ENCODE measurements at regions not wholly inside any gene's neighbourhood (a gene's known extent, or its start where the extent isn't known, plus 50 kb on each side); places are given as distances from the start of the nearest gene placed in this dataset.

DNA sequence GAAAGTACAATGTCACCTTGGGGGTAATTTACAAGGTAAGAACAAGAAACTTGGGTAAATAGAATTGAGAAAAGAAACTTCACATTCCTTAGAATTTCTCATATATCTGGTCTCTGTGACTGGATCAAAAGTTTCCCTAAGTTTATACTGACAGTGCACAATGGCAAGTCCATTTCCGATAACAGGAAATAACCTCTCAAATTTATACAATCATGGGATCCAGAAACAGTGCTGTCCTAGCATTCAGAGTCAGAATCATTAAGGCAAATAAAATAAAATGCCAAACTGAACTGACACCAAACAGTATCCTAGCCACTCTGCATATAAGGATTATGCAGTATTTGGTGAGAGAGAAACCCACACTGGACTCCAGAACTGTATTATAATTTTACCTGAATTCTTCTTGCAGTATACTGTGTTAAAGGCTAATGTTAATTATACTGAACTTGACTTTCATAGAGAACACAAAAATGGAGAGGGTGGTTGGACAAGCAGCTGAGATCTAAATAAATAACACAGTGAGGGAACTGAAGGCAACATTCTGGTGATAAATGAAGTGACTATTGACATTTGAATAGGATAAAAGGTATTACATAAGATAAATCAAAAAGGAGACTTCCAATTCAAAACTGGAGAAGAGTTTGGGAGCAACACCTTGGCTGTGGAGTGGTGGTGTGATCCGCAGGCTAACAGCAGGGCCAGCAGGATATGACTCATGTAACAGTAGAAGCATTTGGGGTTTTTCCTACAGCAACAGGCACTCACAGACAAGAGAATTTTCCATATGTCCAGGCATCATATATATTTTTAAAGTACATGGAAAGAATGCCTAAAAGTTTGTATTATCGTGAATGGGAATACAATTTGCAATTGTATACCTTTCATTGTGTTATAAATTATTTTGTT is 932.5 kb upstream of the MIR17HG start (continued):
- TF ChIP-seq, protein P1, sequence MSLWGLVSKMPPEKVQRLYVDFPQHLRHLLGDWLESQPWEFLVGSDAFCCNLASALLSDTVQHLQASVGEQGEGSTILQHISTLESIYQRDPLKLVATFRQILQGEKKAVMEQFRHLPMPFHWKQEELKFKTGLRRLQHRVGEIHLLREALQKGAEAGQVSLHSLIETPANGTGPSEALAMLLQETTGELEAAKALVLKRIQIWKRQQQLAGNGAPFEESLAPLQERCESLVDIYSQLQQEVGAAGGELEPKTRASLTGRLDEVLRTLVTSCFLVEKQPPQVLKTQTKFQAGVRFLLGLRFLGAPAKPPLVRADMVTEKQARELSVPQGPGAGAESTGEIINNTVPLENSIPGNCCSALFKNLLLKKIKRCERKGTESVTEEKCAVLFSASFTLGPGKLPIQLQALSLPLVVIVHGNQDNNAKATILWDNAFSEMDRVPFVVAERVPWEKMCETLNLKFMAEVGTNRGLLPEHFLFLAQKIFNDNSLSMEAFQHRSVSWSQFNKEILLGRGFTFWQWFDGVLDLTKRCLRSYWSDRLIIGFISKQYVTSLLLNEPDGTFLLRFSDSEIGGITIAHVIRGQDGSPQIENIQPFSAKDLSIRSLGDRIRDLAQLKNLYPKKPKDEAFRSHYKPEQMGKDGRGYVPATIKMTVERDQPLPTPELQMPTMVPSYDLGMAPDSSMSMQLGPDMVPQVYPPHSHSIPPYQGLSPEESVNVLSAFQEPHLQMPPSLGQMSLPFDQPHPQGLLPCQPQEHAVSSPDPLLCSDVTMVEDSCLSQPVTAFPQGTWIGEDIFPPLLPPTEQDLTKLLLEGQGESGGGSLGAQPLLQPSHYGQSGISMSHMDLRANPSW (CRISPR knock-in tag; conservative IDR thresholded peaks at IDR 0.05; ENCODE audit: low read depth) = no peak
- TF ChIP-seq TCF7 (CRISPR knock-in tag; IDR thresholded peaks at IDR 0.05; ENCODE audit: low read depth) (no peak), NR2C2 (CRISPR knock-in tag; IDR thresholded peaks at IDR 0.05) (no peak), ELF4 (CRISPR knock-in tag; IDR thresholded peaks at IDR 0.05; ENCODE audit: low read depth) (no peak)
- TF ChIP-seq, protein P2, sequence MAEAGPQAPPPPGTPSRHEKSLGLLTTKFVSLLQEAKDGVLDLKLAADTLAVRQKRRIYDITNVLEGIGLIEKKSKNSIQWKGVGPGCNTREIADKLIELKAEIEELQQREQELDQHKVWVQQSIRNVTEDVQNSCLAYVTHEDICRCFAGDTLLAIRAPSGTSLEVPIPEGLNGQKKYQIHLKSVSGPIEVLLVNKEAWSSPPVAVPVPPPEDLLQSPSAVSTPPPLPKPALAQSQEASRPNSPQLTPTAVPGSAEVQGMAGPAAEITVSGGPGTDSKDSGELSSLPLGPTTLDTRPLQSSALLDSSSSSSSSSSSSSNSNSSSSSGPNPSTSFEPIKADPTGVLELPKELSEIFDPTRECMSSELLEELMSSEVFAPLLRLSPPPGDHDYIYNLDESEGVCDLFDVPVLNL (CRISPR knock-in tag; IDR thresholded peaks at IDR 0.05; ENCODE audit: borderline replicate concordance, low read depth) = no peak
- TF ChIP-seq, protein P3, sequence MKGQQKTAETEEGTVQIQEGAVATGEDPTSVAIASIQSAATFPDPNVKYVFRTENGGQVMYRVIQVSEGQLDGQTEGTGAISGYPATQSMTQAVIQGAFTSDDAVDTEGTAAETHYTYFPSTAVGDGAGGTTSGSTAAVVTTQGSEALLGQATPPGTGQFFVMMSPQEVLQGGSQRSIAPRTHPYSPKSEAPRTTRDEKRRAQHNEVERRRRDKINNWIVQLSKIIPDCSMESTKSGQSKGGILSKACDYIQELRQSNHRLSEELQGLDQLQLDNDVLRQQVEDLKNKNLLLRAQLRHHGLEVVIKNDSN (CRISPR knock-in tag; IDR thresholded peaks at IDR 0.05) = no peak

DNA sequence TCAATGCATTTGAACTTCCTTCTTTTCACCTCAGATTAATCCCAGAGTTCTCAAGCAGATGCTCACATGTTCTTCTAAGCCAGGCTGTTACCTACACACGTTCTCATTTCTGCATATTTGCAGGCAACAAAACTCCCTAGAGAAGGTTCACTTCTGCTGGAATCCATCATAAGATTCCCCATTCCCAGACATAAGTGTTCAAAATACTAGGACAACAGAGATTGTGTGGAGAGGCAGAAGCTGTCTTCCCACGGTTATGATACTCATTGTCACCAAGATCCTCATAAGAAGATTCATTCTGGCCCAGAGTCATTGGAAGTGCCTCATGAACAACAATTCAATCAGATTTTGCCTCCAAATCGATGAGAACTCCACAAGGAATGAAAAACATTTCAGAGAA is 931.6 kb upstream of the MIR17HG start:
- no peak for DNase-seq (ENCODE audit: low spot score)
- TF ChIP-seq NR2C2 (CRISPR knock-in tag; IDR thresholded peaks at IDR 0.05) (no peak), SMAD3 (CRISPR knock-in tag; IDR thresholded peaks at IDR 0.05; ENCODE audit: borderline replicate concordance) (no peak), NFE2L1 (CRISPR knock-in tag; IDR thresholded peaks at IDR 0.05) (no peak), TCF7 (CRISPR knock-in tag; IDR thresholded peaks at IDR 0.05; ENCODE audit: low read depth) (no peak), ATF1 (CRISPR knock-in tag; IDR thresholded peaks at IDR 0.05) (no peak), GTF2I (CRISPR knock-in tag; conservative IDR thresholded peaks at IDR 0.05) (no peak), ZNF416 (CRISPR knock-in tag; IDR thresholded peaks at IDR 0.05) (no peak), RELA (CRISPR knock-in tag; IDR thresholded peaks at IDR 0.05; ENCODE audit: borderline replicate concordance) (no peak), ZNF138 (CRISPR knock-in tag; conservative IDR thresholded peaks at IDR 0.05) (no peak), FOXP1 (CRISPR knock-in tag; IDR thresholded peaks at IDR 0.05; ENCODE audit: borderline replicate concordance) (no peak), CREB1 (CRISPR knock-in tag; IDR thresholded peaks at IDR 0.05) (no peak), NFATC4 (CRISPR knock-in tag; IDR thresholded peaks at IDR 0.05) (no peak), PRRX2 (CRISPR knock-in tag; IDR thresholded peaks at IDR 0.05) (no peak), NR3C1 (CRISPR knock-in tag; conservative IDR thresholded peaks at IDR 0.05; ENCODE audit: low read depth) (no peak)
- TF ChIP-seq, protein P4, sequence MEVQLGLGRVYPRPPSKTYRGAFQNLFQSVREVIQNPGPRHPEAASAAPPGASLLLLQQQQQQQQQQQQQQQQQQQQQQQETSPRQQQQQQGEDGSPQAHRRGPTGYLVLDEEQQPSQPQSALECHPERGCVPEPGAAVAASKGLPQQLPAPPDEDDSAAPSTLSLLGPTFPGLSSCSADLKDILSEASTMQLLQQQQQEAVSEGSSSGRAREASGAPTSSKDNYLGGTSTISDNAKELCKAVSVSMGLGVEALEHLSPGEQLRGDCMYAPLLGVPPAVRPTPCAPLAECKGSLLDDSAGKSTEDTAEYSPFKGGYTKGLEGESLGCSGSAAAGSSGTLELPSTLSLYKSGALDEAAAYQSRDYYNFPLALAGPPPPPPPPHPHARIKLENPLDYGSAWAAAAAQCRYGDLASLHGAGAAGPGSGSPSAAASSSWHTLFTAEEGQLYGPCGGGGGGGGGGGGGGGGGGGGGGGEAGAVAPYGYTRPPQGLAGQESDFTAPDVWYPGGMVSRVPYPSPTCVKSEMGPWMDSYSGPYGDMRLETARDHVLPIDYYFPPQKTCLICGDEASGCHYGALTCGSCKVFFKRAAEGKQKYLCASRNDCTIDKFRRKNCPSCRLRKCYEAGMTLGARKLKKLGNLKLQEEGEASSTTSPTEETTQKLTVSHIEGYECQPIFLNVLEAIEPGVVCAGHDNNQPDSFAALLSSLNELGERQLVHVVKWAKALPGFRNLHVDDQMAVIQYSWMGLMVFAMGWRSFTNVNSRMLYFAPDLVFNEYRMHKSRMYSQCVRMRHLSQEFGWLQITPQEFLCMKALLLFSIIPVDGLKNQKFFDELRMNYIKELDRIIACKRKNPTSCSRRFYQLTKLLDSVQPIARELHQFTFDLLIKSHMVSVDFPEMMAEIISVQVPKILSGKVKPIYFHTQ (CRISPR knock-in tag; IDR thresholded peaks at IDR 0.05) = no peak
- TF ChIP-seq, protein P5, sequence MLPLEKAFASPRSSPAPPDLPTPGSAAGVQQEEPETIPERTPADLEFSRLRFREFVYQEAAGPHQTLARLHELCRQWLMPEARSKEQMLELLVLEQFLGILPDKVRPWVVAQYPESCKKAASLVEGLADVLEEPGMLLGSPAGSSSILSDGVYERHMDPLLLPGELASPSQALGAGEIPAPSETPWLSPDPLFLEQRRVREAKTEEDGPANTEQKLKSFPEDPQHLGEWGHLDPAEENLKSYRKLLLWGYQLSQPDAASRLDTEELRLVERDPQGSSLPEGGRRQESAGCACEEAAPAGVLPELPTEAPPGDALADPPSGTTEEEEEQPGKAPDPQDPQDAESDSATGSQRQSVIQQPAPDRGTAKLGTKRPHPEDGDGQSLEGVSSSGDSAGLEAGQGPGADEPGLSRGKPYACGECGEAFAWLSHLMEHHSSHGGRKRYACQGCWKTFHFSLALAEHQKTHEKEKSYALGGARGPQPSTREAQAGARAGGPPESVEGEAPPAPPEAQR (CRISPR knock-in tag; IDR thresholded peaks at IDR 0.05) = no peak
- TF ChIP-seq, protein P6, sequence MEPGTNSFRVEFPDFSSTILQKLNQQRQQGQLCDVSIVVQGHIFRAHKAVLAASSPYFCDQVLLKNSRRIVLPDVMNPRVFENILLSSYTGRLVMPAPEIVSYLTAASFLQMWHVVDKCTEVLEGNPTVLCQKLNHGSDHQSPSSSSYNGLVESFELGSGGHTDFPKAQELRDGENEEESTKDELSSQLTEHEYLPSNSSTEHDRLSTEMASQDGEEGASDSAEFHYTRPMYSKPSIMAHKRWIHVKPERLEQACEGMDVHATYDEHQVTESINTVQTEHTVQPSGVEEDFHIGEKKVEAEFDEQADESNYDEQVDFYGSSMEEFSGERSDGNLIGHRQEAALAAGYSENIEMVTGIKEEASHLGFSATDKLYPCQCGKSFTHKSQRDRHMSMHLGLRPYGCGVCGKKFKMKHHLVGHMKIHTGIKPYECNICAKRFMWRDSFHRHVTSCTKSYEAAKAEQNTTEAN (CRISPR knock-in tag; IDR thresholded peaks at IDR 0.05) = no peak
- TF ChIP-seq, protein P2 (CRISPR knock-in tag; IDR thresholded peaks at IDR 0.05; ENCODE audit: borderline replicate concordance, low read depth) = no peak
- Mint-ChIP-seq H3K4me3 (no peak overlapping the region), H3K36me3 (no peaks in the 10 kb centered on the region), H3K4me1 (peaks cover 25% of the 10 kb centered on the region), H3K27me3 (ENCODE audit: low read depth) (no peaks in the 10 kb centered on the region), H3K27ac (peak overlapping the region; percentile 28), H3K9me3 (no peaks in the 10 kb centered on the region; the same call in 1 of the 2 replicates)
- POLR2A ChIA-PET = interaction anchor here (0.5 kb wide), 1 partner anchor 452 kb away, joined by 3 read pairs; no protein-coding TSS in a partner anchor
- CTCF ChIA-PET = no interaction called here
- ATAC-seq = no peak
